ENCODE measurements at regions not wholly inside any gene's neighbourhood (a gene's known extent, or its start where the extent isn't known, plus 50 kb on each side); places are given as distances from the start of the nearest gene placed in this dataset.

GRCh38 chr3:135366816-135367215, 571.8 kb downstream of the EPHB1 start:
- intact Hi-C loops (cut with DNase I): no loop called here
- Histone ChIP-seq H3K27me3 (no peaks in the 10 kb centered on the region), H3K4me1 (no peaks in the 10 kb centered on the region), H3K9me3 (no peaks in the 10 kb centered on the region), H3K27ac (no peak overlapping the region), H3K4me3 (no peak overlapping the region), H3K36me3 (no peaks in the 10 kb centered on the region)
- DNase-seq: no peak
- no peak for TF ChIP-seq CTCF (IDR thresholded peaks at IDR 0.05)
- no peak for ATAC-seq

- Histone ChIP-seq H3K27ac (no peak overlapping the region), H3K4me3 (no peak overlapping the region), H3K36me3 (no peaks in the 10 kb centered on the region), H3K4me1 (no peaks in the 10 kb centered on the region), H3K27me3 (no peaks in the 10 kb centered on the region), H3K9me3 (no peaks in the 10 kb centered on the region)
- TF ChIP-seq CTCF (IDR thresholded peaks at IDR 0.05): no peak
- DNase-seq: no peak
- ATAC-seq: no peak
- intact Hi-C loops (cut with DNase I): no loop called here
These were observed 573.3 kb downstream of the EPHB1 start for GRCh38 chr3:135368316-135368715.

- H3K9me3 ChIP-seq: no peaks in the 10 kb centered on the region
- ATAC-seq: no peak
- no peak for TF ChIP-seq CTCF (IDR thresholded peaks at IDR 0.05)
These were observed 573.7 kb downstream of the EPHB1 start for GRCh38 chr3:135368781-135369180.

GRCh38 chr3:135374571-135374970, 579.5 kb downstream of the EPHB1 start:
- no peak for DNase-seq
- intact Hi-C loops (cut with DNase I): no loop called here

More at GRCh38 chr3:135368781-135369180, 573.7 kb downstream of the EPHB1 start:
- no peaks in the 10 kb centered on the region for H3K4me1 ChIP-seq
- H3K4me3 ChIP-seq: no peak overlapping the region
- no peak for DNase-seq
- H3K36me3 ChIP-seq: no peaks in the 10 kb centered on the region
- H3K27me3 ChIP-seq: no peaks in the 10 kb centered on the region
- intact Hi-C loops (cut with DNase I): no loop called here
- H3K27ac ChIP-seq: no peak overlapping the region

GRCh38 chr3:135382188-135382587, 583.3 kb upstream of the PPP2R3A start:
- intact Hi-C loops (cut with DNase I): no loop called here
- Histone ChIP-seq H3K9me3 (no peaks in the 10 kb centered on the region), H3K36me3 (no peaks in the 10 kb centered on the region), H3K27me3 (no peaks in the 10 kb centered on the region), H3K4me1 (no peaks in the 10 kb centered on the region), H3K27ac (no peak overlapping the region), H3K4me3 (no peak overlapping the region)
- DNase-seq (no peak), ATAC-seq (no peak)
- TF ChIP-seq CTCF (IDR thresholded peaks at IDR 0.05): no peak

More at GRCh38 chr3:135374571-135374970, 579.5 kb downstream of the EPHB1 start:
- TF ChIP-seq CTCF (IDR thresholded peaks at IDR 0.05): no peak
- Histone ChIP-seq H3K27ac (no peak overlapping the region), H3K9me3 (no peaks in the 10 kb centered on the region), H3K27me3 (no peaks in the 10 kb centered on the region), H3K4me1 (no peaks in the 10 kb centered on the region), H3K36me3 (no peaks in the 10 kb centered on the region), H3K4me3 (no peak overlapping the region)
- ATAC-seq: no peak
